ENCODE measurements at regions not wholly inside any gene's neighbourhood (a gene's known extent, or its start where the extent isn't known, plus 50 kb on each side); places are given as distances from the start of the nearest gene placed in this dataset.
A peak's percentile ranks its signal among the peaks of the same experiment; 100 is the strongest.

GRCh38 chr5:175282611-175283225 is 161.3 kb downstream of the DRD1 start:
- no peak for DNase-seq

GRCh38 chr5:175281714-175282113 is 162.3 kb downstream of the DRD1 start:
- no peak for DNase-seq

GRCh38 chr5:175281257-175281656 is 162.7 kb downstream of the DRD1 start:
- no peak for DNase-seq

- DNase-seq, result no peak
Measured at GRCh38 chr5:175279506-175279905, 164.5 kb downstream of the DRD1 start.

- no peak for DNase-seq
Measured at GRCh38 chr5:175275748-175276147, 168.2 kb downstream of the DRD1 start.

- no peak for DNase-seq
Measured at GRCh38 chr5:175275097-175275496, 168.9 kb downstream of the DRD1 start.

GRCh38 chr5:175274171-175274570 is 169.8 kb downstream of the DRD1 start:
- no peak for DNase-seq

GRCh38 chr5:175264406-175264805 is 179.6 kb downstream of the DRD1 start:
- DNase-seq, result no peak

- no peak for DNase-seq
Measured at GRCh38 chr5:175263776-175264175, 180.2 kb downstream of the DRD1 start.

GRCh38 chr5:175261526-175261925 is 182.5 kb downstream of the DRD1 start:
- no peak for DNase-seq

GRCh38 chr5:175261037-175261436 is 182.9 kb downstream of the DRD1 start:
- no peak for DNase-seq

- DNase-seq, result no peak
Measured at GRCh38 chr5:175257847-175258194, 186.2 kb downstream of the DRD1 start.

GRCh38 chr5:175257128-175257846 is 186.7 kb downstream of the DRD1 start:
- DNase-seq, result no peak

GRCh38 chr5:175254155-175254554 is 189.8 kb downstream of the DRD1 start:
- DNase-seq, result no peak

GRCh38 chr5:175253597-175253996 is 190.4 kb downstream of the DRD1 start:
- DNase-seq, result no peak

GRCh38 chr5:175252234-175252805 is 191.7 kb downstream of the DRD1 start:
- DNase-seq, result no peak

- no peak for DNase-seq
Measured at GRCh38 chr5:175250426-175250825, 193.6 kb downstream of the DRD1 start.

- DNase-seq, result no peak
Measured at GRCh38 chr5:175248416-175248905, 195.5 kb downstream of the DRD1 start.

- no peak for DNase-seq
Measured at GRCh38 chr5:175246889-175247520, 197.0 kb downstream of the DRD1 start.

GRCh38 chr5:175246242-175246888 is 197.6 kb downstream of the DRD1 start:
- DNase-seq, result peak; percentile 37

- no peak for DNase-seq
Measured at GRCh38 chr5:175243441-175243840, 200.5 kb downstream of the DRD1 start.

GRCh38 chr5:175242207-175242606 is 201.8 kb downstream of the DRD1 start:
- no peak for DNase-seq

- no peak for DNase-seq
Measured at GRCh38 chr5:175238326-175238725, 205.7 kb downstream of the DRD1 start.
